HepG2 (cell line): ENCODE measurements at regions not wholly inside any gene's neighbourhood (a gene's known extent, or its start where the extent isn't known, plus 50 kb on each side); places are given as distances from the start of the nearest gene placed in this dataset.

Experiments
- ADNP ChIP-seq: sonication (generic); formaldehyde crosslinking; IDR thresholded peaks from 2 replicates; pipeline ENCODE4 v1.4.0; 2020; ENCODE audit warnings: missing genetic modification reagents
- NFYB ChIP-seq: sonication (generic); formaldehyde crosslinking; IDR thresholded peaks from 2 replicates; pipeline ENCODE4 v1.4.0; 2020; ENCODE audit warnings: missing genetic modification reagents
- NR2F2 ChIP-seq: IDR thresholded peaks from 2 replicates; pipeline ENCODE4 v1.6.1; 2012; ENCODE audit warnings: low read depth, inconsistent platforms, borderline replicate concordance
- PBX3 ChIP-seq: sonication (generic); formaldehyde crosslinking; IDR thresholded peaks from 2 replicates; pipeline ENCODE4 v1.8.1; 2023; ENCODE audit warnings: missing genetic modification reagents, inconsistent platforms, borderline replicate concordance
- POLR2AphosphoS5 ChIP-seq: IDR thresholded peaks from 2 replicates; pipeline ENCODE4 v1.6.1; 2012; ENCODE audit warnings: low read depth, low read length
- ZNF274 ChIP-seq: sonication (generic); formaldehyde crosslinking; IDR thresholded peaks from 2 replicates; pipeline ENCODE4 v1.5.1; 2020; ENCODE audit warnings: mild to moderate bottlenecking, missing genetic modification reagents
- ZNF569 ChIP-seq: sonication (generic); formaldehyde crosslinking; IDR thresholded peaks from 2 replicates; pipeline ENCODE4 v1.5.0; 2020; ENCODE audit warnings: mild to moderate bottlenecking, missing genetic modification reagents, moderate library complexity, borderline replicate concordance

- no peak for TF ChIP-seq NFYB (CRISPR knock-in tag)
- TF ChIP-seq NR2F2: no peak
- TF ChIP-seq ADNP: no peak
- TF ChIP-seq POLR2AphosphoS5: no peak
- no peak for TF ChIP-seq ZNF274
- no peak for TF ChIP-seq ZNF569 (CRISPR knock-in tag)
- no peak for TF ChIP-seq PBX3 (CRISPR knock-in tag)
Measured at GRCh38 chr1:34444516-34444915, 267.8 kb downstream of the C1orf94 start.
